ENCODE measurements at regions not wholly inside any gene's neighbourhood (a gene's known extent, or its start where the extent isn't known, plus 50 kb on each side); places are given as distances from the start of the nearest gene placed in this dataset.

DNA sequence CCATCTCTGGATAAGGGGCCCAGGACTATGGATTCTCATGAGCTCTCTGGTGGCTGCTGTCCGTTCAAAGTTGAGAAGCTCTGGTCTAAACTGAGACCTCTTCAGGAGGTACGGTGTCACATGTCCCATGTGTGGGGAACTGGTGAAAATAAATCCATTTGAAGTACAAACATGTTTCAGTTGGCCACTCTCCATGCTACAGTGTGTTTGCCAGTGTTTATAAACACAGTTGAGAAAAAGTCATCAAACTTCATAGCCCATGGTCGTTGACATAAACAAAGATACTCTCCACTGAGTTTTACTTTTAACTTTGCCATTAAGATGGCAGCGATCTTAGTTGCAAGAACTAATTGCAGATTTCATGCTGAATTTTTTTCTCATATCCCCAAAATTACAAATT lies 72.8 kb downstream of the PSMG1 start:
- H3K4me3 ChIP-seq (ENCODE audit: low read length), result no peak overlapping the region
- no peak for DNase-seq (ENCODE audit: low read depth)
- TF ChIP-seq, protein P1, sequence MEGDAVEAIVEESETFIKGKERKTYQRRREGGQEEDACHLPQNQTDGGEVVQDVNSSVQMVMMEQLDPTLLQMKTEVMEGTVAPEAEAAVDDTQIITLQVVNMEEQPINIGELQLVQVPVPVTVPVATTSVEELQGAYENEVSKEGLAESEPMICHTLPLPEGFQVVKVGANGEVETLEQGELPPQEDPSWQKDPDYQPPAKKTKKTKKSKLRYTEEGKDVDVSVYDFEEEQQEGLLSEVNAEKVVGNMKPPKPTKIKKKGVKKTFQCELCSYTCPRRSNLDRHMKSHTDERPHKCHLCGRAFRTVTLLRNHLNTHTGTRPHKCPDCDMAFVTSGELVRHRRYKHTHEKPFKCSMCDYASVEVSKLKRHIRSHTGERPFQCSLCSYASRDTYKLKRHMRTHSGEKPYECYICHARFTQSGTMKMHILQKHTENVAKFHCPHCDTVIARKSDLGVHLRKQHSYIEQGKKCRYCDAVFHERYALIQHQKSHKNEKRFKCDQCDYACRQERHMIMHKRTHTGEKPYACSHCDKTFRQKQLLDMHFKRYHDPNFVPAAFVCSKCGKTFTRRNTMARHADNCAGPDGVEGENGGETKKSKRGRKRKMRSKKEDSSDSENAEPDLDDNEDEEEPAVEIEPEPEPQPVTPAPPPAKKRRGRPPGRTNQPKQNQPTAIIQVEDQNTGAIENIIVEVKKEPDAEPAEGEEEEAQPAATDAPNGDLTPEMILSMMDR (conservative IDR thresholded peaks at IDR 0.05; ENCODE audit: low read depth, low read length), result no peak

DNA sequence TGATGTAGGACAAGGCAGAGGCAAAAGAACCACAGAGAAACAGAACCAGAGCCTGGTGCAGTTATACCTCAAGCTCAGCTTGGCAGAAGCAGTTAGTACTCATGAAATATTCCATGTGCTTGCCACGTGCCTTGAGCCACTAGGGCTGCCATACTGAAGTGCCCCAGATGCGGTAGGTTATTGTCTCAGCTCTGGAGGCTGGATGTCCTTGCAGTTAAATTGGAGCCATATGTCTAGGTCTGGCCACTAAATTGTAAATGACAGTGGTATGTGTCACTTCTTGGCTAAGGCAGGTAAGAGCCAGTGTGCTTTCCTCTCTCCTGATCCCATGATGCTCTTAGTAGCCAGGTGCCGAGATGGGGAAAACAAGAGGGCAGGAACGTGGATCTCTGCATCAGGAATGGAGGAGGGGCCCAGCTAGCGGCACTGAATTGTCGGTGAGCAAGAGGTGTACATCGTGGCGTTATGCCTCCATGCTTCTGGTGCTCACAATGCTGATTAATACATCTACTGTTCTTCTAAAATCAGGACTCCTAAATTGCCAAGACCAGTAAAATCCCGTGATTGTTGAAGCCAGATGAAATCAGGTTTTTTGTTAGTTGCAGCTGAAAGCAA lies 73.5 kb downstream of the PSMG1 start:
- no peak overlapping the region for H3K4me3 ChIP-seq (ENCODE audit: low read length)
- DNase-seq (ENCODE audit: low read depth), result no peak
- TF ChIP-seq, protein P1 (conservative IDR thresholded peaks at IDR 0.05; ENCODE audit: low read depth, low read length), result no peak

DNA sequence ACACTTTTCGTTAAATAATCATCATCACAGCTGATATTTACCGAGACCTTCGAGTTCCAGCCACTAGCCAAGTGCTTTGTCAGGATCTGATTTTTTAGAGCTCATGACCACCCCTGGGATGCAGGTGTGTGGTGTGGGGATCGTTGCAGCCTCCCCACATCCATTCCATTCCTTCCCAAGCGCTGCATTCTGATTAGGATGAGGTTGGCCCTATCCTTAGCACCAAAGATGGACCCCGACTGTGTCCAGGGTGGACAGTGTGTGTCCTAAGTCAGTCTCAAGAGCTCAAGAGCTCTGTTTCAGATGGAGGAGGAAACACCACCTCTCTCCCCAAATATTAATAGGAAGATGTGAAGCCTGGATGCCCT lies 74.1 kb downstream of the PSMG1 start:
- no peak for DNase-seq (ENCODE audit: low read depth)
- TF ChIP-seq, protein P1 (conservative IDR thresholded peaks at IDR 0.05; ENCODE audit: low read depth, low read length), result no peak
- no peak overlapping the region for H3K4me3 ChIP-seq (ENCODE audit: low read length)

DNA sequence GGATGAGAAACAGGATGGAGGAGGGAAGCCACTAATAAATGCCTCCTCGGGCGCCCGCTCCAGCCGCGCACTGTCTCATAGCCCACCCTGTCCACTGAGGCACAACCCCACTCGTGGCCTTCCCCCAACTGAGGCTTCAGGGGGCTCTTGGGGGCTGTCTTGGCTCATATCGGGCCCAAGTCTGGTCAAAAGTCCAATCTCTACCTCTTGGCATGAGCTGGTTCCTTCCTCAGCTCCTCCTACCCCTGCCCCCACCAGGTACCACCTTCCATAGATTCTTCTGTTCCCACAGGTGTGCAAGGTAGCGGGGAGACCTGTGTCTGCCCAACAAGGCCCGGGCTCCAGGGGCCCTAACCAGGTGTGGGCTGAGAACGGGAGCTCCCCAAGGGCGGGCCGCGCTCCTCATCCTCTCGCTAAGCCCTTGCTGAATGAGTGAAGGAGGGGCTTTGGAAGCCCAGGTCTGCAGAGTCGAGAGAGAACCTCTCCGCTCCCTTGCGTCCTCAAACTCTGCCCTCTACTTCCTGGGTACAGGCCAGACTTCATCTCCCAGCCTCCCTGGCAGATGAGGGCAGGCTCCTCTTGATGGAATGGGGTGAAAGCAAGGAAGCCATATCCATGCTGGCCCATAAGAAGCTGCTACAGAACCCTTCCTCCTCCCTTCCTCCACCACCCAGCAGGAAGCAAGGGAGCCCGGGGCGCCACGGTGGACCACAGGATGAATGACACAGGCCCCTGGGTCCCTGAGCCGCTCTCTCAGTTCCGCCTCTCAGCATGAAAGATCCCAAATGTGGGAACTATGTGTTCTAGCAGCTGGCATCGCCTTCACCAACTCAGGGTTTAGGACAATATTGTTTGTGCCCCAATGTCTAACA lies 74.7 kb downstream of the PSMG1 start:
- TF ChIP-seq, protein P1 (conservative IDR thresholded peaks at IDR 0.05; ENCODE audit: low read depth, low read length), result no peak
- H3K4me3 ChIP-seq (ENCODE audit: low read length), result no peak overlapping the region
- no peak for DNase-seq (ENCODE audit: low read depth)

DNA sequence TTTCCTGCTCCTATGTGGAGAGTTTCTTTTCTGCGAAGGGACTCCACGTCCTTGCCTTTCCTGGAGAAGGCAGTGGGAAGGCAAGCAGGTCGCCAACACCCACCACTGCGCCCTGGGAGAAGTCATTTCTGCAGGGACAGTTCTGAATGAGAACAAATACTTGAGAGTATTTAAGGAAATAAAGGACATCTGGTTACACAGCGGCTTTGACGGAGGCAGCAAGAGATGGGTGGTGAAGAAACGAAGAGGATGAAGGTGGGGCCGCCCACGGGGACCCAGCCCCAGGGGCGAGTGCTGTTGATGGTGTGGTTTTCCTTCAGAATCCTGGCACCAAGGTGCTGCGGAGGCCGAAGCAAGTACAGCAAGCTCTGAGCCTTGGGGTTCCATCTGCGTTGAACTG lies 75.5 kb downstream of the PSMG1 start:
- TF ChIP-seq, protein P1 (conservative IDR thresholded peaks at IDR 0.05; ENCODE audit: low read depth, low read length), result no peak
- no peak overlapping the region for H3K4me3 ChIP-seq (ENCODE audit: low read length)
- DNase-seq (ENCODE audit: low read depth), result no peak

DNA sequence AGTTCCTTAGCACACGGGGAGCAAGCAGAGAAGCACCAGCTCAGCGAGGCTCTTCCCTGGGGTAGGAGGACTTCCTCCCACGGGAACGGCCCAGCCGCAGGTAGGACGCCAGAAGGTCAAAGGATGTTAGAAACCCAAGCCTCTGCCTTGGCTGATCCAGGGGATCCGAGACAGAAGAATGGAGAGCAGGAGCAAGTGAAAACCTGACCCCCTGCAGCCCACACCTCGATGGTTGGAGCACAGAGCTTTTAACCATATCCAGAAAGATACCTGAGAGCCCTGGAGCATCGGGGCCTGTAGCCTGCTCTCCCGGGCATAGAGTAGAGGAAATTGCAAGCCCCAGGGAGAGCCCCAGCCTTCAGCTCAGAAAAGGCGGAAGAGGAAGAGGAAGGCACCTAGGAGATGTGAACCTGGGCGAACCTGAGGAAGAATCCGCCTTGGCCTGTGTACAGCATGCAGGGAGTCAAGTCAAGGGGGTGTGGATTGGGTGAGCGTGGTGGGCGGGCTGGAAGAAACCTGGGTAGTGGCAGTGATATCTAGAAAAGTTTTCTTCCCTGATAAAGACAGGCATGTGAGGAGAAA lies 76.3 kb downstream of the PSMG1 start:
- H3K4me3 ChIP-seq (ENCODE audit: low read length), result no peak overlapping the region
- TF ChIP-seq, protein P1 (conservative IDR thresholded peaks at IDR 0.05; ENCODE audit: low read depth, low read length), result no peak
- DNase-seq (ENCODE audit: low read depth), result no peak

Data from retinal pigment epithelial cell (primary cell).